Neuronal stem cell (in vitro differentiated cells): ENCODE measurements at regions not wholly inside any gene's neighbourhood (a gene's known extent, or its start where the extent isn't known, plus 50 kb on each side); places are given as distances from the start of the nearest gene placed in this dataset.
"Not testable (repeated sequence)": the region's sequence is repeated elsewhere in the genome, so short reads cannot be mapped to it uniquely, and the experiment has no call there.

Source experiments
- DNase-seq: peaks from one replicate; pipeline ENCODE4 v3.0.0-alpha.2; 2013; ENCODE audit warnings: low spot score
- H2AFZ ChIP-seq: one replicate; pipeline ENCODE4 v1.6.1; 2013; ENCODE audit warnings: mild to moderate bottlenecking, low read length, inconsistent platforms
- H2AK5ac ChIP-seq: 2 replicates; pipeline ENCODE4 v1.6.1; 2013; ENCODE audit warnings: low read depth, mild to moderate bottlenecking, inconsistent platforms, low read length, moderate library complexity, mixed read lengths
- H2BK120ac ChIP-seq: 2 replicates; pipeline ENCODE4 v1.6.1; 2013; ENCODE audit warnings: low read depth, mild to moderate bottlenecking, inconsistent platforms, low read length, moderate library complexity, mixed read lengths
- H2BK12ac ChIP-seq: one replicate; pipeline ENCODE4 v1.6.1; 2013; ENCODE audit warnings: low read length, inconsistent platforms
- H2BK15ac ChIP-seq: 2 replicates; pipeline ENCODE4 v1.6.1; 2013; ENCODE audit warnings: mild to moderate bottlenecking, low read length, inconsistent platforms, mixed read lengths
- H2BK5ac ChIP-seq: one replicate; pipeline ENCODE4 v1.6.1; 2013; ENCODE audit warnings: inconsistent platforms, mild to moderate bottlenecking, low read length, moderate library complexity
- H3K14ac ChIP-seq: one replicate; pipeline ENCODE4 v1.6.1; 2013; ENCODE audit warnings: low read length, inconsistent platforms
- H3K18ac ChIP-seq: 2 replicates; pipeline ENCODE4 v1.6.1; 2013; ENCODE audit warnings: low read length, inconsistent platforms
- H3K23ac ChIP-seq: 2 replicates; pipeline ENCODE4 v1.6.1; 2013; ENCODE audit warnings: low read depth, mild to moderate bottlenecking, mixed read lengths, low read length, inconsistent platforms; ENCODE audit not compliant: poor library complexity
- H3K27ac ChIP-seq: replicated peaks from 3 replicates; pipeline ENCODE4 v1.5.1; 2013; ENCODE audit warnings: low read length, inconsistent platforms
- H3K27me3 ChIP-seq, 3 experiments: 2 replicates each; pipeline ENCODE4 v1.6.1; 2013; ENCODE audit warnings: low read length in 3 of 3, mild to moderate bottlenecking in 2 of 3, inconsistent platforms in 1 of 3, low read depth in 1 of 3, mixed read lengths in 1 of 3, moderate library complexity in 1 of 3; ENCODE audit not compliant: control insufficient read depth in 3 of 3, insufficient read depth in 3 of 3
- H3K36me3 ChIP-seq, 2 donors: replicated peaks in 1 of 2; 2 replicates each; pipeline ENCODE4 v1.6.1; 2013; ENCODE audit warnings: low read length in 2 of 2; ENCODE audit not compliant: control insufficient read depth in 2 of 2, insufficient read depth in 2 of 2
- H3K4ac ChIP-seq: 2 replicates; pipeline ENCODE4 v1.6.1; 2013; ENCODE audit warnings: inconsistent platforms, mild to moderate bottlenecking, low read length, moderate library complexity
- H3K4me1 ChIP-seq, 2 donors: 1 replicate in 1 of 2; 2 replicates in 1 of 2; pipeline ENCODE4 v1.6.1; 2013; ENCODE audit warnings: low read length in 2 of 2, low read depth in 1 of 2; ENCODE audit not compliant: control insufficient read depth in 2 of 2, insufficient read depth in 1 of 2
- H3K4me2 ChIP-seq: one replicate; pipeline ENCODE4 v1.6.1; 2013; ENCODE audit warnings: mild to moderate bottlenecking, low read length, inconsistent platforms; ENCODE audit not compliant: insufficient read depth, poor library complexity, severe bottlenecking
- H3K4me3 ChIP-seq, 2 donors: 2 replicates each; pipeline ENCODE4 v1.5.1; 2013; ENCODE audit warnings: low read length in 2 of 2, mild to moderate bottlenecking in 2 of 2, inconsistent platforms in 1 of 2, moderate library complexity in 1 of 2
- H3K79me1 ChIP-seq: one replicate; pipeline ENCODE4 v1.6.1; 2013; ENCODE audit warnings: low read depth, mild to moderate bottlenecking, inconsistent platforms, low read length, moderate library complexity
- H3K9ac ChIP-seq: one replicate; pipeline ENCODE4 v1.6.1; 2013; ENCODE audit warnings: mild to moderate bottlenecking, low read depth, low read length, inconsistent platforms; ENCODE audit not compliant: poor library complexity
- H3K9me3 ChIP-seq, 2 donors: replicated peaks in 1 of 2; 2 replicates each; pipeline versions ENCODE3 to v1.6.1; 2013; ENCODE audit warnings: low read length in 2 of 2, mild to moderate bottlenecking in 2 of 2, inconsistent platforms in 1 of 2, low read depth in 1 of 2, mixed read lengths in 1 of 2, moderate library complexity in 1 of 2; ENCODE audit not compliant: control insufficient read depth in 2 of 2, insufficient read depth in 1 of 2
- H4K8ac ChIP-seq: one replicate; pipeline ENCODE4 v1.6.1; 2013; ENCODE audit warnings: low read depth, mild to moderate bottlenecking, inconsistent platforms, low read length, moderate library complexity
- H4K91ac ChIP-seq: one replicate; pipeline ENCODE4 v1.6.1; 2013; ENCODE audit warnings: low read length, low read depth, mild to moderate bottlenecking, inconsistent platforms; ENCODE audit not compliant: poor library complexity
- WGBS, 2 donors: extraction: QIAGEN DNeasy Blood & Tissue Kit; methylation state at CpG; one replicate each; pipeline ENCODE4 v1.1.7; 2013; ENCODE audit warnings: missing lambda C conversion rate in 2 of 2, mixed read lengths in 1 of 2; ENCODE audit not compliant: insufficient read length in 2 of 2, insufficient replicate concordance in 1 of 2; ENCODE audit errors: extremely low coverage in 2 of 2; 5-methylcytosine and 5-hydroxymethylcytosine counted together

DNA sequence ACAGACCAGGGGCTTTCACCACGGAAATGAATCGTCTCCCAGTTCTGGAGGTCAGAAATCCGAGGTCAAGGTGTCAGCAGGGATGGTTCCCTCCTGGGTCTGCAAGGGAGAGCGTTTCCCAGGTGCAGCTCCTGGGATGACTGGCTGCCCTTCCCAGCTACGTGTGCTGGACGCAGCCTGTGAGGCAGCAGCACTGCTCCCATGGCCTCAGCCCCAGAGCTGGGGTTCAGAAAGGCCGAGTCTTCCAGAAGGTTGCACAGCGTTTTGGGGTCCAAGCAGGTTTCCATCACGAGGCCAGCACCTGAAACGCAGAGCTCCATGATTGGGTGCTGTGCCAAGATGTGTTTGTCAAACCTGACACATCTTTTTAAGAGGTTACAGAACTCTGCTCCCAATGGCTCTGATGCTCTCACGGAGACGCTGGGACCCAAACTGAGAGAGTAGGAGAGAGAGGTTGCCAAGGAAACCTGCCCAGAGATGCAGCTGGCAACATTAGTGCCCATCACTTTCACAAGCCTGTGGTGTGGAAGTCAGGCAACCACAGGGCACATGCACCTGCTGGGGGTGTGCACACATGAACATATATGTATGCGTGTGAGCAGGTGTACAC is 65.8 kb upstream of the LRPAP1 start:
- H3K36me3 ChIP-seq, H3K4me1 ChIP-seq, H4K8ac ChIP-seq, H2AK5ac ChIP-seq, H4K91ac ChIP-seq, H2BK12ac ChIP-seq, H2BK5ac ChIP-seq, H3K4me2 ChIP-seq, H3K9ac ChIP-seq, DNase-seq, H3K23ac ChIP-seq, H3K27me3 ChIP-seq, H3K9me3 ChIP-seq, H2AFZ ChIP-seq, H3K4ac ChIP-seq, H3K18ac ChIP-seq, H3K14ac ChIP-seq, H2BK15ac ChIP-seq, H3K79me1 ChIP-seq, H3K4me3 ChIP-seq, H3K27ac ChIP-seq, H2BK120ac ChIP-seq: not testable (repeated sequence)
- no CpG with 5 or more reads among the region's 13 CpGs for WGBS, 2 donors

DNA sequence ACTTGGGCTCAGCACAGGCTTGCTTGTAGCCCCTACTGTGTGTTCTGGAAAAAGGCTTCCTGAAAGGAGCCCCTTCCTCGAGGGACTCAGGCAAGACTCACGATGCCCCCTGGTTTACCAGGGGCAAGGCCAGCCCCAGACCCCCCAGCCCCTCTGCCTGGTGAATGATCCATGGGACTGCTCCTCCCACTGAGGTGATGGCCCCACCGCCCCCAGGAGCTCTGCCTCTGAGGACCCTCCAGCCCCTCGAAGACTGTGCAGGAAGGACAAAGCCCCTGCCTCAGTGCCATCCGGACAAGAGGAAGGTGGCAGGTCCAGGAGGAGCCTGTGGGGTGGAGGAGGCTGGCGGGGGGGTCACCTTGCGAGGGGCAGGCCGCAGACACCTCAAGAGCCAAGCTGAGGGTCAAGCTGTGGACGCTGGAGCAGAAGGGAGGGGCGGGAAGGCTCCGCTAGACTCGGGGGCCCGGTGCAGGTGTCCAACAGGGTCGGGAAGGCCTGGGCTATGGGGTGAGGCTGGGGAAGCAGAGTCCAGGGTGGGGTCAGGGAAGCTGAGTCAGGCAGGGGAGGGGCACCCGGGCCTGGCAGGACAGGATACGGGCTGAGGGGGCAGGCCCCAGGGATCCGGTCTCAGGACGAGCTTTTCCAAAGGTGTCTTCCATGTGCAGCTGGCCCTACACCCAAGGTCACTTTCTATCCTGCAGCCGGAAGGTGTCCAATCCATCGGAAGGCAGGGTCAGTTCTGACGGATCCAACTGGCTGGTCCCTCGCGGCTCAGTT is 64.9 kb upstream of the LRPAP1 start:
- not testable (repeated sequence) for H3K27me3 ChIP-seq, DNase-seq, H2BK5ac ChIP-seq, H3K36me3 ChIP-seq, H4K8ac ChIP-seq, H3K4me1 ChIP-seq, H4K91ac ChIP-seq, H3K4ac ChIP-seq, H2BK12ac ChIP-seq, H3K4me3 ChIP-seq, H3K23ac ChIP-seq, H3K27ac ChIP-seq, H2BK15ac ChIP-seq, H3K9me3 ChIP-seq, H3K4me2 ChIP-seq, H2AFZ ChIP-seq, H3K79me1 ChIP-seq, H3K9ac ChIP-seq, H2BK120ac ChIP-seq
- Histone ChIP-seq H2AK5ac (peak overlapping the region; percentile 46), H3K18ac (peak overlapping the region; percentile 71), H3K14ac (peak overlapping the region; percentile 56)
- no CpG with 5 or more reads among the region's 23 CpGs for WGBS, 2 donors

GRCh38 chr4:3595627-3596291 is 63.5 kb upstream of the LRPAP1 start:
- not testable (repeated sequence) for H2BK15ac ChIP-seq, H3K79me1 ChIP-seq, H3K4me2 ChIP-seq, H2BK5ac ChIP-seq, H3K9ac ChIP-seq, H2AFZ ChIP-seq, H3K18ac ChIP-seq, H3K9me3 ChIP-seq, H3K23ac ChIP-seq, DNase-seq, H3K27me3 ChIP-seq, H2BK120ac ChIP-seq, H2AK5ac ChIP-seq, H3K27ac ChIP-seq, H4K91ac ChIP-seq, H3K4me1 ChIP-seq, H3K4ac ChIP-seq, H2BK12ac ChIP-seq, H3K36me3 ChIP-seq, H3K14ac ChIP-seq
- H4K8ac ChIP-seq: peak overlapping the region; percentile 65
- WGBS, 2 donors: no CpG with 5 or more reads among the region's 27 CpGs
- H3K4me3 ChIP-seq: peak overlapping the region in 1 of 2 donors; percentile 16

DNA sequence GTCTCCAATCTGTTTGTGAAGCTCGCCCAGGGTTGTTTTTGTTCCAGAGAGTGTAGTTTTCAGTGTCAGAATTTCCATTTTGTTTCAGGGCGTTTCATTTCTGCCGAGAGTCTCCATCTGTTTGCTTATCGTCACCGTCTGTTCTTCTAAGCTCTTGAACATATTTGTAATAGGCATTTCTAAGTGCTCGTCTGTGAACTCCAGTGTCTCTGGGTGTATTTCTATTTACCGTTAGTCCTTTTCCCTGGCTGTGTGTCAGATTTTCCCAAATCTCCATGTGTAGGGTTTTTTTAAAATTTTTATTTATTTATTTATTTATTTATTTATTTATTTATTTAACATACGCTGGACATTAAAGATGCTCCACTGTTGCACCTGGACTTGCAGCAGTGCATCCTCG is 62.5 kb upstream of the LRPAP1 start:
- H3K9ac ChIP-seq, H3K9me3 ChIP-seq, H2AFZ ChIP-seq, H3K4me2 ChIP-seq, H3K4me1 ChIP-seq, H3K4me3 ChIP-seq, H3K36me3 ChIP-seq, DNase-seq, H3K14ac ChIP-seq, H2BK120ac ChIP-seq, H2BK15ac ChIP-seq, H3K18ac ChIP-seq, H3K79me1 ChIP-seq, H4K91ac ChIP-seq, H3K4ac ChIP-seq, H4K8ac ChIP-seq, H2BK12ac ChIP-seq, H2BK5ac ChIP-seq, H2AK5ac ChIP-seq, H3K27me3 ChIP-seq, H3K27ac ChIP-seq, H3K23ac ChIP-seq: not testable (repeated sequence)
- no CpG with 5 or more reads among the region's 9 CpGs for WGBS, 2 donors
